GM19035 (cell line): ENCODE measurements at regions not wholly inside any gene's neighbourhood (a gene's known extent, or its start where the extent isn't known, plus 50 kb on each side); places are given as distances from the start of the nearest gene placed in this dataset.
"Not testable (repeated sequence)": the region's sequence is repeated elsewhere in the genome, so short reads cannot be mapped to it uniquely, and the experiment has no call there.

ENCODE experiments used
- ATAC-seq: cut with Tn5 transposase; IDR thresholded peaks from one replicate; pipeline ENCODE4 v1.9.1; 2021; ENCODE audit not compliant: unreplicated experiment

GRCh38 chr3:174536319-174536718 lies 322.8 kb upstream of the NAALADL2 start:
- no peak for ATAC-seq

GRCh38 chr3:174538151-174538550 lies 321.0 kb upstream of the NAALADL2 start:
- no peak for ATAC-seq

GRCh38 chr3:174540116-174540908 lies 318.8 kb upstream of the NAALADL2 start:
- ATAC-seq = no peak

GRCh38 chr3:174541708-174542315 lies 317.3 kb upstream of the NAALADL2 start:
- ATAC-seq = no peak

GRCh38 chr3:174547801-174548435 lies 311.2 kb upstream of the NAALADL2 start:
- no peak for ATAC-seq

- no peak for ATAC-seq
These were observed 310.1 kb upstream of the NAALADL2 start for GRCh38 chr3:174548841-174549623.

GRCh38 chr3:174581558-174581957 lies 277.6 kb upstream of the NAALADL2 start:
- ATAC-seq = no peak

GRCh38 chr3:174583396-174583795 lies 275.7 kb upstream of the NAALADL2 start:
- ATAC-seq = no peak

- not testable (repeated sequence) for ATAC-seq
These were observed 272.0 kb upstream of the NAALADL2 start for GRCh38 chr3:174587137-174587536.

GRCh38 chr3:174596447-174596982 lies 262.6 kb upstream of the NAALADL2 start:
- ATAC-seq = no peak

GRCh38 chr3:174598885-174599439 lies 260.2 kb upstream of the NAALADL2 start:
- no peak for ATAC-seq

GRCh38 chr3:174613173-174613572 lies 246.0 kb upstream of the NAALADL2 start:
- ATAC-seq = no peak

GRCh38 chr3:174614036-174614435 lies 245.1 kb upstream of the NAALADL2 start:
- no peak for ATAC-seq

- no peak for ATAC-seq
These were observed 240.6 kb upstream of the NAALADL2 start for GRCh38 chr3:174618368-174619080.

- ATAC-seq = no peak
These were observed 239.9 kb upstream of the NAALADL2 start for GRCh38 chr3:174619239-174619638.

GRCh38 chr3:174620138-174620537 lies 239.0 kb upstream of the NAALADL2 start:
- ATAC-seq = no peak

- no peak for ATAC-seq
These were observed 238.2 kb upstream of the NAALADL2 start for GRCh38 chr3:174620855-174621472.

GRCh38 chr3:174633342-174633741 lies 225.8 kb upstream of the NAALADL2 start:
- ATAC-seq = no peak

- ATAC-seq = no peak
These were observed 222.7 kb upstream of the NAALADL2 start for GRCh38 chr3:174636451-174636850.

GRCh38 chr3:174639406-174639805 lies 219.7 kb upstream of the NAALADL2 start:
- no peak for ATAC-seq
